ENCODE measurements at regions not wholly inside any gene's neighbourhood (a gene's known extent, or its start where the extent isn't known, plus 50 kb on each side); places are given as distances from the start of the nearest gene placed in this dataset.

GRCh38 chr2:133974353-133974752, 279.5 kb upstream of the MGAT5 start:
- DNase-seq = no peak
- H3K36me3 ChIP-seq (ENCODE audit: control insufficient read depth, insufficient read depth, low read length) = no peaks in the 10 kb centered on the region
- no peaks in the 10 kb centered on the region for H3K4me1 Mint-ChIP-seq (ENCODE audit: low read depth, unreplicated experiment)
- BruUV-seq (replicated peaks) = no TSS peak
- H3K27ac Mint-ChIP-seq (ENCODE audit: unreplicated experiment) = no peak overlapping the region
- H3K4me1 ChIP-seq = no peaks in the 10 kb centered on the region
- no peak for TF ChIP-seq CTCF (IDR thresholded peaks at IDR 0.05; ENCODE audit: insufficient read depth in 1 of 2, low read depth in 1 of 2, low read length in 1 of 2, severe bottlenecking in 1 of 2, unreplicated experiment in 1 of 2)
- ChIA-PET CTCF (no interaction called here), POLR2A (no interaction called here)
- H3K27me3 ChIP-seq (replicated peaks; ENCODE audit: control insufficient read depth, insufficient read depth, low read length) = no peaks in the 10 kb centered on the region; the same call in 1 of the 2 replicates
- H3K36me3 Mint-ChIP-seq (ENCODE audit: insufficient read depth, unreplicated experiment) = no peaks in the 10 kb centered on the region
- H3K9me3 Mint-ChIP-seq (ENCODE audit: unreplicated experiment) = no peaks in the 10 kb centered on the region
- peaks cover 16% of the 10 kb centered on the region for H3K27me3 Mint-ChIP-seq (ENCODE audit: insufficient read depth, unreplicated experiment)
- no peak overlapping the region for H3K4me3 Mint-ChIP-seq (ENCODE audit: unreplicated experiment)
- H3K9me3 ChIP-seq = no peaks in the 10 kb centered on the region
- H3K4me3 ChIP-seq (ENCODE audit: low read depth, low read length) = no peak overlapping the region
- intact Hi-C loops (cut with micrococcal nuclease; ENCODE audit: unreplicated experiment) = no loop called here

GRCh38 chr2:133975135-133975534, 278.7 kb upstream of the MGAT5 start:
- intact Hi-C loops (cut with micrococcal nuclease; ENCODE audit: unreplicated experiment) = no loop called here
- no peak for TF ChIP-seq CTCF (IDR thresholded peaks at IDR 0.05; ENCODE audit: insufficient read depth in 1 of 2, low read depth in 1 of 2, low read length in 1 of 2, severe bottlenecking in 1 of 2, unreplicated experiment in 1 of 2)
- DNase-seq = no peak
- H3K27me3 Mint-ChIP-seq (ENCODE audit: insufficient read depth, unreplicated experiment) = peaks cover 12% of the 10 kb centered on the region
- no peaks in the 10 kb centered on the region; the same call in 1 of the 2 replicates for H3K27me3 ChIP-seq (replicated peaks; ENCODE audit: control insufficient read depth, insufficient read depth, low read length)
- H3K4me3 Mint-ChIP-seq (ENCODE audit: unreplicated experiment) = no peak overlapping the region
- no peak overlapping the region for H3K4me3 ChIP-seq (ENCODE audit: low read depth, low read length)
- ChIA-PET POLR2A (no interaction called here), CTCF (no interaction called here)
- H3K27ac Mint-ChIP-seq (ENCODE audit: unreplicated experiment) = no peak overlapping the region
- no peaks in the 10 kb centered on the region for H3K36me3 ChIP-seq (ENCODE audit: control insufficient read depth, insufficient read depth, low read length)
- H3K9me3 ChIP-seq = no peaks in the 10 kb centered on the region
- no peaks in the 10 kb centered on the region for H3K4me1 Mint-ChIP-seq (ENCODE audit: low read depth, unreplicated experiment)
- H3K4me1 ChIP-seq = no peaks in the 10 kb centered on the region
- H3K9me3 Mint-ChIP-seq (ENCODE audit: unreplicated experiment) = no peaks in the 10 kb centered on the region
- no peaks in the 10 kb centered on the region for H3K36me3 Mint-ChIP-seq (ENCODE audit: insufficient read depth, unreplicated experiment)
- BruUV-seq (replicated peaks) = no TSS peak

- BruUV-seq (replicated peaks) = no TSS peak
- Histone ChIP-seq H3K27me3 (replicated peaks; ENCODE audit: control insufficient read depth, insufficient read depth, low read length) (no peaks in the 10 kb centered on the region), H3K36me3 (ENCODE audit: control insufficient read depth, insufficient read depth, low read length) (no peaks in the 10 kb centered on the region), H3K9me3 (no peaks in the 10 kb centered on the region), H3K4me1 (no peaks in the 10 kb centered on the region), H3K4me3 (ENCODE audit: low read depth, low read length) (no peak overlapping the region)
- Mint-ChIP-seq H3K4me1 (ENCODE audit: low read depth, unreplicated experiment) (no peaks in the 10 kb centered on the region), H3K36me3 (ENCODE audit: insufficient read depth, unreplicated experiment) (no peaks in the 10 kb centered on the region), H3K4me3 (ENCODE audit: unreplicated experiment) (no peak overlapping the region), H3K27me3 (ENCODE audit: insufficient read depth, unreplicated experiment) (peaks cover 10% of the 10 kb centered on the region), H3K27ac (ENCODE audit: unreplicated experiment) (no peak overlapping the region), H3K9me3 (ENCODE audit: unreplicated experiment) (no peaks in the 10 kb centered on the region)
- ChIA-PET CTCF (no interaction called here), POLR2A (no interaction called here)
- intact Hi-C loops (cut with micrococcal nuclease; ENCODE audit: unreplicated experiment) = no loop called here
- TF ChIP-seq CTCF (IDR thresholded peaks at IDR 0.05; ENCODE audit: insufficient read depth in 1 of 2, low read depth in 1 of 2, low read length in 1 of 2, severe bottlenecking in 1 of 2, unreplicated experiment in 1 of 2) = no peak
- no peak for DNase-seq
Observed at GRCh38 chr2:133975676-133976428, 278.0 kb upstream of the MGAT5 start.
